ENCODE measurements at regions not wholly inside any gene's neighbourhood (a gene's known extent, or its start where the extent isn't known, plus 50 kb on each side); places are given as distances from the start of the nearest gene placed in this dataset.

DNA sequence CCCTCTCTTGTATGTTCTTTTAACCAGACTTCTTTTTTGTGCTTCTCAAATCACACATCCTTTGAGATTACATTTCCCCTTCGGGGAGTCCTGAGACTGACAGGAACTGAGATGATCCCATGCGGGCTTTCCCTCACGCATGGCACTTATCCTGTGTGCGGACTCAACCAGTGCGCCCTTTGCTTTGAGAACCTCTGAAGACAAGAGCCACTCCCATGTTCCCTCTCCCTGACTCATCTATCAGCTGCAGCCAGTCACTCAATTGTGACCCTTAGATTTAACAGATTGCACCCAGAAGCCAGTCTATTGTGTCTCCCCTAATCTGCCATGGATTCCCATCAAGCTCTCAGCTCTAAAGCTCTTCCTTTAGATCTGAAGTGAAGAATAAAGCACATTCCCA is 353.9 kb upstream of the MEOX2 start:
- Histone ChIP-seq H3K9me3 (ENCODE audit: control insufficient read depth, insufficient read depth, low read length) (no peaks in the 10 kb centered on the region; the same call in 1 of the 2 replicates), H3K27me3 (ENCODE audit: control insufficient read depth, insufficient read depth, low read length) (no peaks in the 10 kb centered on the region), H3K4me3 (ENCODE audit: low read depth, low read length) (no peak overlapping the region), H3K27ac (ENCODE audit: low read depth, low read length) (no peak overlapping the region)
- CTCF ChIA-PET = no interaction called here
- POLR2A ChIA-PET = no interaction called here
- TF ChIP-seq, protein P1, sequence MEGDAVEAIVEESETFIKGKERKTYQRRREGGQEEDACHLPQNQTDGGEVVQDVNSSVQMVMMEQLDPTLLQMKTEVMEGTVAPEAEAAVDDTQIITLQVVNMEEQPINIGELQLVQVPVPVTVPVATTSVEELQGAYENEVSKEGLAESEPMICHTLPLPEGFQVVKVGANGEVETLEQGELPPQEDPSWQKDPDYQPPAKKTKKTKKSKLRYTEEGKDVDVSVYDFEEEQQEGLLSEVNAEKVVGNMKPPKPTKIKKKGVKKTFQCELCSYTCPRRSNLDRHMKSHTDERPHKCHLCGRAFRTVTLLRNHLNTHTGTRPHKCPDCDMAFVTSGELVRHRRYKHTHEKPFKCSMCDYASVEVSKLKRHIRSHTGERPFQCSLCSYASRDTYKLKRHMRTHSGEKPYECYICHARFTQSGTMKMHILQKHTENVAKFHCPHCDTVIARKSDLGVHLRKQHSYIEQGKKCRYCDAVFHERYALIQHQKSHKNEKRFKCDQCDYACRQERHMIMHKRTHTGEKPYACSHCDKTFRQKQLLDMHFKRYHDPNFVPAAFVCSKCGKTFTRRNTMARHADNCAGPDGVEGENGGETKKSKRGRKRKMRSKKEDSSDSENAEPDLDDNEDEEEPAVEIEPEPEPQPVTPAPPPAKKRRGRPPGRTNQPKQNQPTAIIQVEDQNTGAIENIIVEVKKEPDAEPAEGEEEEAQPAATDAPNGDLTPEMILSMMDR (IDR thresholded peaks at IDR 0.05; ENCODE audit: low read depth, low read length) = no peak
- no peak for DNase-seq (ENCODE audit: low read depth, low spot score)

DNA sequence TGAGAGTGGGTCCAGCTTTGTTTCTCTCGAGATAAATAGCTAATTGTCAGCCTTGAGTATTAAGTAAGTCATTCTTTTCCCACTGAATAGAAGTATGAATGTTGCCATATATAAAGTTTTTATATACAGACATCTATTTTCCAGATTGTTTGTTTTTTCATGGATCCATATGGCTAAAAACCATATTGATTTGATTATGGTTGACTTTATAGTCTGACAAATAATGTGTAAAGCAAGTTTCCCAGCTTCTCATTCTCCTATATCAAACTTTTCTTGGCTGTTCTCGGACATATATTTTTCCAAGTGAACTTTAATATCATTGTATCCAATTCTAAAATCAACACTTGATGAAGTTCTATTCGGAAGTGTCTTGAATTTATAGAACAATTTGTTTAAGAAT is 352.4 kb upstream of the MEOX2 start:
- H3K27me3 ChIP-seq (ENCODE audit: control insufficient read depth, insufficient read depth, low read length) = no peaks in the 10 kb centered on the region
- CTCF ChIA-PET = interaction anchor here (1.0 kb wide), 1 partner anchor 218 kb away, joined by 3 read pairs; no protein-coding TSS in a partner anchor
- no peaks in the 10 kb centered on the region; the same call in 1 of the 2 replicates for H3K9me3 ChIP-seq (ENCODE audit: control insufficient read depth, insufficient read depth, low read length)
- H3K27ac ChIP-seq (ENCODE audit: low read depth, low read length) = no peak overlapping the region
- no peak for DNase-seq (ENCODE audit: low read depth, low spot score)
- TF ChIP-seq, protein P1 (IDR thresholded peaks at IDR 0.05; ENCODE audit: low read depth, low read length) = no peak
- no peak overlapping the region for H3K4me3 ChIP-seq (ENCODE audit: low read depth, low read length)
- POLR2A ChIA-PET = no interaction called here

DNA sequence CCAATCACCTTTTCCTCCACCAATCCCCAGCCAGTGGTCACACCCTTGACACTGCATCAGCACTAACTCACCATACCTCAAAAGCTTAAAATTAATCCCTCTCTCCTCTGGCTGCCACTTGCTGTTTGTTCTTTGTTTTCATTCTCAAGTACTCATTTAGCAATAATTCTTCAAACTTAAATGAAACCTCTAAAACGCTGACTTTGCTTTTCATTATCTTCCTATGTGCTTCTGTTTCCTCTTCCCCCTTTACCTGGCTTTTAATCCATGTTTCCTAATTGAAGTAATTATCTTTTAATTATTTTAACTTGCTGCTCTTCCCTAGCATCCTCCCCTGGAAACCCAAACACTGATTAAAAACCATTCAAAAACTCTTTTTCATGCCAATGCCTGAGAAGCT is 348.9 kb upstream of the MEOX2 start:
- H3K4me3 ChIP-seq (ENCODE audit: low read depth, low read length) = no peak overlapping the region
- TF ChIP-seq, protein P1 (IDR thresholded peaks at IDR 0.05; ENCODE audit: low read depth, low read length) = no peak
- DNase-seq (ENCODE audit: low read depth, low spot score) = no peak
- POLR2A ChIA-PET = interaction anchor here (0.6 kb wide), 1 partner anchor 11 kb away, joined by 4 read pairs; no protein-coding TSS in a partner anchor
- CTCF ChIA-PET = interaction anchor here (0.6 to 0.8 kb wide), 2 partner anchors 10 to 596 kb away, joined by 4 read pairs; no protein-coding TSS in a partner anchor
- no peaks in the 10 kb centered on the region; the same call in 1 of the 2 replicates for H3K9me3 ChIP-seq (ENCODE audit: control insufficient read depth, insufficient read depth, low read length)
- no peak overlapping the region for H3K27ac ChIP-seq (ENCODE audit: low read depth, low read length)
- H3K27me3 ChIP-seq (ENCODE audit: control insufficient read depth, insufficient read depth, low read length) = no peaks in the 10 kb centered on the region

DNA sequence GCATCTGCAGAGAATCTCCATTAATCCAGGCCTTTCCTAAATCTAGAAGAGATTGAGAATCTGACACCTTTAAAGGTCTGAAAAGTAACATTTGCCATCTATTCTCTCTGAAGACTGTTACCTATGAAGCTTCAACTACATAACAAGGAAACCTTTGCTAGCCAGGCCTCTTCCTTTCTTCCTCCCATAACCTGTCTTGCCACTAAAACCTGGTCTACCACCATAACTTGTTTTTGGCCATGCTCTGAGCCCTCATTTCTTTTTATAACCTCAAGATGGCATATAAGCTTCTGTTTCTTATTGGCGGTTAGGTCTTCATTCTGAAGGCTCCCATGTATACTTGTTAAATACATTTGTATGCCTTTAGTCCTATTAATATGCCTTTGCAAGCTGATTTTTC is 348.4 kb upstream of the MEOX2 start:
- no peaks in the 10 kb centered on the region for H3K27me3 ChIP-seq (ENCODE audit: control insufficient read depth, insufficient read depth, low read length)
- H3K9me3 ChIP-seq (ENCODE audit: control insufficient read depth, insufficient read depth, low read length) = no peaks in the 10 kb centered on the region; the same call in 1 of the 2 replicates
- DNase-seq (ENCODE audit: low read depth, low spot score) = no peak
- TF ChIP-seq, protein P1 (IDR thresholded peaks at IDR 0.05; ENCODE audit: low read depth, low read length) = no peak
- H3K27ac ChIP-seq (ENCODE audit: low read depth, low read length) = no peak overlapping the region
- ChIA-PET CTCF (interaction anchor here (0.6 to 0.8 kb wide), 2 partner anchors 10 to 596 kb away, joined by 4 read pairs; no protein-coding TSS in a partner anchor), POLR2A (interaction anchor here (0.6 kb wide), 1 partner anchor 11 kb away, joined by 4 read pairs; no protein-coding TSS in a partner anchor)
- H3K4me3 ChIP-seq (ENCODE audit: low read depth, low read length) = no peak overlapping the region

DNA sequence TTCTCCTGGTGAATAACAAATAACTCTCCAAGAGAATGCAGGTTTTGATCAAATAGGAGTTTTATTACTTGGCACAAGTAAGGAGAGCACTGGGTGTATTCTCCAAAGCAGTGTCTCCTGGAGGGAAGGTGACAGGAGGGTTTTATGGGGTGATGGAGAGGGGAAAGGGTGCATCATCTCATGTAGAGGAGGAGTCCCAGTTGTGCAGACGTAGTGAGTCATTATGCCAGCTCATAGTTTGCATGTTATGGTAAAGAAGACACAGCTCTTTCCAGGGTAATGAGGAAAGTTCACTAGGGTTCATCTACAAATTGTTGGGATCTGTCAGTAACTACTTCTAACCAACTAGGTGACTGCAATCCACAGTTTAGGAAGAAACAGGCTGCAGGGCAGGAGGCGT is 347.9 kb upstream of the MEOX2 start:
- Histone ChIP-seq H3K4me3 (ENCODE audit: low read depth, low read length) (no peak overlapping the region), H3K27ac (ENCODE audit: low read depth, low read length) (no peak overlapping the region), H3K9me3 (ENCODE audit: control insufficient read depth, insufficient read depth, low read length) (no peaks in the 10 kb centered on the region; the same call in 1 of the 2 replicates), H3K27me3 (ENCODE audit: control insufficient read depth, insufficient read depth, low read length) (no peaks in the 10 kb centered on the region)
- POLR2A ChIA-PET = no interaction called here
- no peak for DNase-seq (ENCODE audit: low read depth, low spot score)
- CTCF ChIA-PET = no interaction called here
- TF ChIP-seq, protein P1 (IDR thresholded peaks at IDR 0.05; ENCODE audit: low read depth, low read length) = no peak

Data from AG04450 (cell line).